Muscle of leg (tissue), 3 donors: ENCODE measurements at regions not wholly inside any gene's neighbourhood (a gene's known extent, or its start where the extent isn't known, plus 50 kb on each side); places are given as distances from the start of the nearest gene placed in this dataset.

Experiments used
- DNase-seq: peaks from one replicate; pipeline ENCODE4 v3.0.0; 2013
- H3K27ac ChIP-seq: one replicate; pipeline ENCODE4 v1.5.1; 2013; ENCODE audit warnings: mild to moderate bottlenecking, low read length, control low read depth
- H3K27me3 ChIP-seq: one replicate; pipeline ENCODE4 v1.6.1; 2013; ENCODE audit warnings: low read length; ENCODE audit not compliant: control insufficient read depth, insufficient read depth
- H3K36me3 ChIP-seq: one replicate; pipeline ENCODE4 v1.6.1; 2013; ENCODE audit warnings: low read length; ENCODE audit not compliant: control insufficient read depth, insufficient read depth
- H3K4me1 ChIP-seq: one replicate; pipeline ENCODE4 v1.6.1; 2013; ENCODE audit warnings: low read length; ENCODE audit not compliant: control insufficient read depth, insufficient read depth
- H3K4me3 ChIP-seq: one replicate; pipeline ENCODE4 v1.5.1; 2013; ENCODE audit warnings: low read length, control low read depth
- H3K9me3 ChIP-seq: replicated peaks from 2 replicates; pipeline ENCODE4 v1.6.1; 2013; ENCODE audit warnings: low read depth, low read length; ENCODE audit not compliant: control insufficient read depth
- WGBS: methylation state at CpG from one replicate; pipeline ENCODE4 v1.1.5; 2013; ENCODE audit warnings: missing lambda C conversion rate; ENCODE audit not compliant: insufficient coverage; 5-methylcytosine and 5-hydroxymethylcytosine counted together

GRCh38 chr1:217078959-217079358 lies 355.7 kb upstream of the ESRRG start:
- no CpG with 5 or more reads among the region's 1 CpG for WGBS

GRCh38 chr1:217078078-217078690 lies 355.0 kb upstream of the ESRRG start:
- Histone ChIP-seq H3K4me1 (peaks cover 23% of the 10 kb centered on the region), H3K9me3 (no peaks in the 10 kb centered on the region), H3K36me3 (no peaks in the 10 kb centered on the region), H3K4me3 (peak overlapping the region; percentile 34), H3K27ac (peak overlapping the region; percentile 86), H3K27me3 (no peaks in the 10 kb centered on the region)
- peak; percentile 76 for DNase-seq
- 11% methylated on average over 1 of the region's 5 CpGs for WGBS

More at GRCh38 chr1:217078959-217079358, 355.7 kb upstream of the ESRRG start:
- Histone ChIP-seq H3K9me3 (no peaks in the 10 kb centered on the region), H3K27ac (peak overlapping the region; percentile 86), H3K4me3 (peak overlapping the region; percentile 6), H3K27me3 (no peaks in the 10 kb centered on the region), H3K4me1 (peaks cover 20% of the 10 kb centered on the region), H3K36me3 (no peaks in the 10 kb centered on the region)
- DNase-seq = no peak

- H3K27me3 ChIP-seq = no peaks in the 10 kb centered on the region
- peak overlapping the region; percentile 86 for H3K27ac ChIP-seq
- no CpG with 5 or more reads among the region's 3 CpGs for WGBS
- DNase-seq = no peak
- no peaks in the 10 kb centered on the region for H3K36me3 ChIP-seq
- no peaks in the 10 kb centered on the region for H3K9me3 ChIP-seq
- H3K4me3 ChIP-seq = peak overlapping the region; percentile 34
- peaks cover 24% of the 10 kb centered on the region for H3K4me1 ChIP-seq
Observed at GRCh38 chr1:217077426-217077825, 354.2 kb upstream of the ESRRG start.

DNA sequence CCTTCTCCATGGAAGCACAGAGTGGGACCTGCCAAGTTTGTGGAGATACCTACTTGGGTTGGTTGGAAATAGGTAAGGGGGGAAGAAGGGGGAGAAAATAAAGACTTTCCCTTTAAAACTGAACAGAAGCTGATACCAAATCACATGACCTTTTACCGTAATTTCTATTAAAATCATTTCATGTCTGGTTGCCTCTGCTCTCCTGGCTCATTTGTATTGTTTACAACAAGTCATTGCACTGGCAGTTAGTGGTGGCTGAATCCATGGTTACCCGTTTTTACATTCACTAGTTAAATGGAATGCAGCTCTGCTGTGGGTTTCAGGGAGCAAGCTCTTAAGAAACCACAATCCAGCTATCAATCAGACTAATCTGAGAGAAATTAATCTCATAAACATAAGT lies 353.7 kb upstream of the ESRRG start:
- H3K4me1 ChIP-seq = peaks cover 24% of the 10 kb centered on the region
- no peaks in the 10 kb centered on the region for H3K27me3 ChIP-seq
- H3K27ac ChIP-seq = peak overlapping the region; percentile 86
- no peaks in the 10 kb centered on the region for H3K36me3 ChIP-seq
- no CpG with 5 or more reads among the region's 2 CpGs for WGBS
- H3K4me3 ChIP-seq = peak overlapping the region; percentile 34
- H3K9me3 ChIP-seq = no peaks in the 10 kb centered on the region
- no peak for DNase-seq

DNA sequence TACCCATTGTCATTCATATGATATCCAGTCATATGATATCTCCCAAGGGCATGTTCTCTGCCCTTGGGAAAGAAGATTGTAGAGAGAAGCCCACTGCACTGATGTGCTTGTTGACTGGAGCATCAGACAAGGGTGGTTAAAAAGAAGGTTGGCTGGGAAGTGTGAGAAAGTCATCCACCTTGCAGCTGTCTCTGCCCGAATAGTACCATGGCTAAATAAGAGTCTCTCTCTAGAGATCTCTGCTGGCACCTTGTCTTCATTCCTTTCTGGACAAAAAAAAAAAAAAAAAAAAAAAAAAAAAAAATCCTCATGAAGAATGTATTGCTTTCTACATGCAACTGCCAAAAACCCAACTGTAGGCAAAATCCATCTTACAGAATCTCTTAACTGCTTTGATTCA lies 349.7 kb upstream of the ESRRG start:
- Histone ChIP-seq H3K4me3 (no peak overlapping the region), H3K9me3 (no peaks in the 10 kb centered on the region), H3K36me3 (no peaks in the 10 kb centered on the region), H3K27me3 (no peaks in the 10 kb centered on the region), H3K27ac (no peak overlapping the region), H3K4me1 (peaks cover 14% of the 10 kb centered on the region)
- no CpG with 5 or more reads among the region's 1 CpG for WGBS
- peak; percentile 75 for DNase-seq

DNA sequence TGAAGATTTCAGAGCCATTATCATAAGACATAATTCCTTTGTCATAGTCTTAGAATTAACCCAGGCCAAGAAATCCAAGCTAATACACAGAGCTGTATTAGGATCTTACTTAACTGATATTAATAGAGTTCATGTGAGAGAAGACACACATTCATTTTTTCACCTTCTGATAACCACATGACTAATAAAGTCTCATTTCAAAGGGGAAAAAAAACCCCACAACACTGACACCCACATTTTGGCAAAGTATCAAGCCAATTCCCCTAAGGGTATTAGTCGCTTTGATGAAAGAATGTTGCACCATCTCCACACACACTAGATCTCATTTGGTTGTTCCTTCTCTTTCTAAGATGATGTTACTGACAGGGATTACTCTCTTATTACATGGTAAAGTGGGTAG lies 344.4 kb upstream of the ESRRG start:
- Histone ChIP-seq H3K27me3 (no peaks in the 10 kb centered on the region), H3K27ac (no peak overlapping the region), H3K9me3 (no peaks in the 10 kb centered on the region), H3K36me3 (no peaks in the 10 kb centered on the region), H3K4me3 (no peak overlapping the region), H3K4me1 (peaks cover 6% of the 10 kb centered on the region)
- DNase-seq = no peak
- WGBS = no CpG with 5 or more reads among the region's 1 CpG

DNA sequence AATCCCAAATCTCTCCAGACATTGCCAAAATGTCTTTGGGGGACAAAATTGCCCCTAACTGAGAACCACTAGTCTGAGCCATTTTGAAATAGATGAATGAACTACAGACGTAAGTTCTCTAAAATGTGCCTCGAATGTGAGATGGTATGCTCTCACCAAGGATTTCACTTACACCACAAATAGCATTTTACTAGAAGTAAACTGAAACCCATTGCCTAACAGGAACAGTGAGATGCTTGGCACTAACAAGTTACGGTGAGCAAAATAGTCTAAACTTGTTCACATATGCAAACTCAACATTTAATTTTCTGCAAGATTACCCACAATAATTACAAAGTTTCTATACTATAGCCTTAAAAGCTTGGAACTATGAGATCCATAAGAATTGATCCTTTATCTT lies 343.6 kb upstream of the ESRRG start:
- peaks cover 10% of the 10 kb centered on the region for H3K4me1 ChIP-seq
- H3K27ac ChIP-seq = no peak overlapping the region
- H3K36me3 ChIP-seq = no peaks in the 10 kb centered on the region
- H3K27me3 ChIP-seq = no peaks in the 10 kb centered on the region
- no peak overlapping the region for H3K4me3 ChIP-seq
- no peak for DNase-seq
- H3K9me3 ChIP-seq = no peaks in the 10 kb centered on the region
- 100% methylated on average over 1 of the region's 3 CpGs for WGBS

GRCh38 chr1:217063172-217063908 lies 340.1 kb upstream of the ESRRG start:
- H3K9me3 ChIP-seq = peaks cover under 1% of the 10 kb centered on the region
- H3K4me3 ChIP-seq = no peak overlapping the region
- DNase-seq = peak; percentile 46
- no peaks in the 10 kb centered on the region for H3K27me3 ChIP-seq
- no CpG with 5 or more reads among the region's 6 CpGs for WGBS
- no peaks in the 10 kb centered on the region for H3K36me3 ChIP-seq
- H3K27ac ChIP-seq = no peak overlapping the region
- peaks cover 13% of the 10 kb centered on the region for H3K4me1 ChIP-seq

DNA sequence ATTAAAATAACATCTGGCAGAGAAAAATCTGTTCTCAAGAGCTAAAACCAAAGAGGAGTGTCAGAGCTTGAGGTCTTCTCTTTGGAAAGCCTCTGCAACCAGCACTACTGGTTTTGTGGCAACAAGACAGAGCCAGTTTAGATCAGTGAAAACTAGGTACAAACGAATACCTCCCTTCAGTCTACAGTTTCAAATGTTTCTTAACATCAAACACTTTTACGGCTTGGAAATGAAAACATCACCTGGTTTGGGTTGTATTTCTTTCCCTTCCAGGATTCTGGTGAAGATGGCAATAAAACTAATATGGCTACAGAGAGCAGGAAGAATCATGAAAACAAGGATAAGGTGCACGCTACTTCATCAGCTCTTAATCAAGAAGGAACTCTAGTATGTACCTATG lies 339.4 kb upstream of the ESRRG start:
- peaks cover 13% of the 10 kb centered on the region for H3K4me1 ChIP-seq
- no peak overlapping the region for H3K4me3 ChIP-seq
- H3K27me3 ChIP-seq = no peaks in the 10 kb centered on the region
- H3K36me3 ChIP-seq = no peaks in the 10 kb centered on the region
- no peak for DNase-seq
- no CpG with 5 or more reads among the region's 3 CpGs for WGBS
- no peak overlapping the region for H3K27ac ChIP-seq
- peaks cover 3% of the 10 kb centered on the region for H3K9me3 ChIP-seq

GRCh38 chr1:217059401-217059800 lies 336.2 kb upstream of the ESRRG start:
- WGBS = no CpG with 5 or more reads among the region's 1 CpG
- H3K27me3 ChIP-seq = no peaks in the 10 kb centered on the region
- peaks cover 13% of the 10 kb centered on the region for H3K4me1 ChIP-seq
- peaks cover 3% of the 10 kb centered on the region for H3K9me3 ChIP-seq
- DNase-seq = no peak
- no peak overlapping the region for H3K4me3 ChIP-seq
- no peaks in the 10 kb centered on the region for H3K36me3 ChIP-seq
- H3K27ac ChIP-seq = no peak overlapping the region
